Neural crest cell (in vitro differentiated cells): ENCODE measurements at regions not wholly inside any gene's neighbourhood (a gene's known extent, or its start where the extent isn't known, plus 50 kb on each side); places are given as distances from the start of the nearest gene placed in this dataset.

Experiments used
- DNase-seq: peaks from one replicate; pipeline ENCODE4 v3.0.0; 2021; ENCODE audit warnings: low read depth, mixed read lengths, low spot score
- H3K27ac Mint-ChIP-seq: one replicate; pipeline ENCODE4 v1.8.0; 2021; ENCODE audit warnings: mild to moderate bottlenecking, mixed read lengths; ENCODE audit not compliant: unreplicated experiment
- H3K27me3 Mint-ChIP-seq: 2 replicates; pipeline ENCODE4 v1.8.0; 2021; ENCODE audit warnings: low read depth, mild to moderate bottlenecking, mixed read lengths
- H3K36me3 Mint-ChIP-seq: 2 replicates; pipeline ENCODE4 v1.8.0; 2021; ENCODE audit warnings: low read depth, mild to moderate bottlenecking, mixed read lengths
- H3K4me1 Mint-ChIP-seq: 2 replicates; pipeline ENCODE4 v1.8.0; 2021; ENCODE audit warnings: mixed read lengths
- H3K4me3 Mint-ChIP-seq: one replicate; pipeline ENCODE4 v1.8.0; 2021; ENCODE audit warnings: mild to moderate bottlenecking, mixed read lengths
- H3K9me3 Mint-ChIP-seq: 2 replicates; pipeline ENCODE4 v1.8.0; 2021; ENCODE audit warnings: mixed read lengths
- TF ChIP-seq, protein P1 (sequence below): fragments of 200-600 bp; sonication (generic); conservative IDR thresholded peaks from 2 replicates; pipeline ENCODE4 v1.5.0; 2021; ENCODE audit warnings: antibody characterized with exemption, mild to moderate bottlenecking

DNA sequence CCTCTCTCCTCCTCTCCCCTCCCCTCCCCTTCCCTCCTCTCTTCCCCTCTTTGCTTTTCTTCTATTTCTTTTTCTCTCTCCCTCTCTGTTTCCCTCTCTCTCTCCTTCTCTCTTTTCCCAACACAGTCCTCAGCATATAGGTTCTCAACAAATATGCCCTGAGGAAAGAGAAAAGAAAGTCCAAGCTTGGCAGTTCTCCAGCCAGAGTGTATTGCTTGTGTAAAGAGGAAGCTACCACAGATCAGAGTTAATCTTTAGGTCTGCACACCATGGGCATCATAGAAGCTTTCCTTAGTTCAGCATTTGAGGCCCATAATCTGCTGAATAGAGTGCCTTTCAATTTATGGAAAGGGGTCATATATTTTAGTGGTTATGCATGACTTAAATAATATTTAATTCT is 382.8 kb upstream of the WWC1 start:
- no peak overlapping the region for H3K27ac Mint-ChIP-seq
- H3K4me3 Mint-ChIP-seq: no peak overlapping the region
- TF ChIP-seq, protein P1, sequence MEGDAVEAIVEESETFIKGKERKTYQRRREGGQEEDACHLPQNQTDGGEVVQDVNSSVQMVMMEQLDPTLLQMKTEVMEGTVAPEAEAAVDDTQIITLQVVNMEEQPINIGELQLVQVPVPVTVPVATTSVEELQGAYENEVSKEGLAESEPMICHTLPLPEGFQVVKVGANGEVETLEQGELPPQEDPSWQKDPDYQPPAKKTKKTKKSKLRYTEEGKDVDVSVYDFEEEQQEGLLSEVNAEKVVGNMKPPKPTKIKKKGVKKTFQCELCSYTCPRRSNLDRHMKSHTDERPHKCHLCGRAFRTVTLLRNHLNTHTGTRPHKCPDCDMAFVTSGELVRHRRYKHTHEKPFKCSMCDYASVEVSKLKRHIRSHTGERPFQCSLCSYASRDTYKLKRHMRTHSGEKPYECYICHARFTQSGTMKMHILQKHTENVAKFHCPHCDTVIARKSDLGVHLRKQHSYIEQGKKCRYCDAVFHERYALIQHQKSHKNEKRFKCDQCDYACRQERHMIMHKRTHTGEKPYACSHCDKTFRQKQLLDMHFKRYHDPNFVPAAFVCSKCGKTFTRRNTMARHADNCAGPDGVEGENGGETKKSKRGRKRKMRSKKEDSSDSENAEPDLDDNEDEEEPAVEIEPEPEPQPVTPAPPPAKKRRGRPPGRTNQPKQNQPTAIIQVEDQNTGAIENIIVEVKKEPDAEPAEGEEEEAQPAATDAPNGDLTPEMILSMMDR: no peak
- DNase-seq: no peak
- H3K27me3 Mint-ChIP-seq: no peaks in the 10 kb centered on the region
- H3K36me3 Mint-ChIP-seq: peaks cover 6% of the 10 kb centered on the region
- H3K9me3 Mint-ChIP-seq: no peaks in the 10 kb centered on the region
- peaks cover 6% of the 10 kb centered on the region for H3K4me1 Mint-ChIP-seq

DNA sequence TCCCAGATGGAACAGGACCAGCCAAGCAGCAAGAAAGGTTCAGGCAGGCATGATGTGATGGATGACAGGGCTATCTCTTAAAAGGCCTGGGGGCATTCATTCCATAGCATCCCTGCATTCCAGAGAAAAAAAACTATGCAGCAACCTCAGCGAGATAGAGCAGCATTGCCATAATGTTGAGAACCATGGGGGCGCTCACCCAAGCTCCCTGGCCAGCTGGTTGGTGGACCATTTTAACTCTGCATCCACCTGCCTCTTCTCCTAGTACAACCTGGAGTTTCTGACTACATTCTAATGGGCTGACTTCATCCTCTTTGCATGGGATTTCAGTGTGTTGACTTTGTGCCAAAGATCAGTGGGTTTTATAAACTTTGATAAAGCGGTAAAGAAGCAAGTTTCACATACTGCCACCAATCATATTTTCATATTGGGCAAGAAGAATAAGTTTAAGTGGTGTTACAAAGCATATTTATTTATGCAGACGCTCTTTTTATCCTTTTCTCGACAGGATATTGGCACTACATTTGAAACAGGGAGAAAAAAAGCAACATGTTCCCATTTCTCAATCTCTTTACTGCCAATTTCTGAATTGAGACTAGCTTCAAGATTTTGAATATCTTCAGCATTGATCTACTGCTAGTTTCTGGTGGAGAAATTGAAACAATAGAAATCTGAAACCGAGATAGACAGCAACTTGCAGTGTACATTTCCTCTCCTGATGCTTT is 378.3 kb upstream of the WWC1 start:
- Mint-ChIP-seq H3K27me3 (no peaks in the 10 kb centered on the region), H3K27ac (no peak overlapping the region), H3K9me3 (peaks cover 7% of the 10 kb centered on the region), H3K36me3 (peaks cover 16% of the 10 kb centered on the region), H3K4me1 (peaks cover 13% of the 10 kb centered on the region), H3K4me3 (no peak overlapping the region)
- no peak for DNase-seq
- TF ChIP-seq, protein P1: no peak

DNA sequence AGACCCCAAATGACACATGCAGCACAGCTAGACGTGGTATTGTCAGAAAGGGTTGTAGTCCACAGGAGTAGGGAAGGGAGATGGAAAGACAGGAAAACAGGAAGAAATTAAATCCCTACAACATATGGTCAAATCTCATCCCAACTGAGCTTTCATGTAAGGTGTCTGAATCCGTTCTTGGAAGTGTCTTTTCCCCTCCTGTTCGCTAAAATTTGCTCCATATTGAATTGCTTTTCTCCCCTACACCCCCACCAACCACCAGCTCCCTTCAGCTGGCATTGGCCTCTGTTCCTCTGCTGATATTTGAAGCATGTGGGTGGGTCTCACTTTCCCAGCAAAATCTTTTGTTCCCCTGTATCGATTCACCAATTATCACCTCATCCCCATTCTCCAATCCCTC is 376.2 kb upstream of the WWC1 start:
- Mint-ChIP-seq H3K36me3 (peaks cover 16% of the 10 kb centered on the region), H3K4me1 (peaks cover 31% of the 10 kb centered on the region), H3K27ac (no peak overlapping the region), H3K4me3 (no peak overlapping the region), H3K27me3 (no peaks in the 10 kb centered on the region), H3K9me3 (peaks cover 7% of the 10 kb centered on the region)
- TF ChIP-seq, protein P1: no peak
- no peak for DNase-seq

DNA sequence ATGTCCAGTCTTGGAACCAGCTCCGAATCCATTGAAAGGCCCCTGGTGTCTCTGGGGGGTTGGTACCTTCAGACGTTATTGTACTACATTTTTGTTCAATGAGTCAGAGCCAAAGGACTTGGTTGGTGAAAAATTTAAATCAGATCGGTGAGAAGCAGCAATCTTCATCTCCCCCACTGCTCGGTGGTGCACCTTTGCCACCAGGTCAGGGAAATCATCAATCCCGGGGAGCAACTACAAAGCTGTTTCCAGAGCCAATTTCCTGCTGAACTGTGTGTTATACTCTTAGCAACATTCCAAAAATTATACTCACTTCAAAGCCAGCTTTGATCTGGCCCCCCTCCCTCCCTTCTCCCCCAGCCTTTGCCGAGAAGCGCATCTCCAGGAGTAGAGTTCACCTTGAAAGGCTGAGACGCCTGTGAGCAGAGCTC is 375.2 kb upstream of the WWC1 start:
- TF ChIP-seq, protein P1: no peak
- H3K9me3 Mint-ChIP-seq: peaks cover 7% of the 10 kb centered on the region
- DNase-seq: no peak
- H3K36me3 Mint-ChIP-seq: peaks cover 14% of the 10 kb centered on the region
- no peak overlapping the region for H3K4me3 Mint-ChIP-seq
- peaks cover 31% of the 10 kb centered on the region for H3K4me1 Mint-ChIP-seq
- no peaks in the 10 kb centered on the region for H3K27me3 Mint-ChIP-seq
- H3K27ac Mint-ChIP-seq: no peak overlapping the region

GRCh38 chr5:167916706-167917105 is 374.7 kb upstream of the WWC1 start:
- Mint-ChIP-seq H3K36me3 (peaks cover 14% of the 10 kb centered on the region), H3K27me3 (no peaks in the 10 kb centered on the region), H3K4me1 (peaks cover 31% of the 10 kb centered on the region), H3K4me3 (no peak overlapping the region), H3K27ac (no peak overlapping the region), H3K9me3 (peaks cover 7% of the 10 kb centered on the region)
- TF ChIP-seq, protein P1: no peak
- no peak for DNase-seq
